NCI-H2171 treated with DMSO at 0.1 percent for 48 hours (cell line): ENCODE measurements at regions not wholly inside any gene's neighbourhood (a gene's known extent, or its start where the extent isn't known, plus 50 kb on each side); places are given as distances from the start of the nearest gene placed in this dataset.

Source experiments
- DNase-seq: peaks from one replicate; lab custom pipeline; 2025; lab: John Stamatoyannopoulos, UW

- DNase-seq = no peak
Observed at GRCh38 chr20:61123751-61124368, 128.2 kb upstream of the CDH4 start.

- no peak for DNase-seq
Observed at GRCh38 chr20:61125076-61125475, 127.0 kb upstream of the CDH4 start.

- DNase-seq = no peak
Observed at GRCh38 chr20:61125546-61126180, 126.4 kb upstream of the CDH4 start.

GRCh38 chr20:61126369-61127195, 125.5 kb upstream of the CDH4 start:
- no peak for DNase-seq

GRCh38 chr20:61127311-61128039, 124.6 kb upstream of the CDH4 start:
- DNase-seq = no peak

GRCh38 chr20:61128701-61129269, 123.3 kb upstream of the CDH4 start:
- no peak for DNase-seq

GRCh38 chr20:61129311-61129710, 122.8 kb upstream of the CDH4 start:
- DNase-seq = no peak

- DNase-seq = no peak
Observed at GRCh38 chr20:61130156-61130555, 121.9 kb upstream of the CDH4 start.

- no peak for DNase-seq
Observed at GRCh38 chr20:61131944-61132343, 120.1 kb upstream of the CDH4 start.

- no peak for DNase-seq
Observed at GRCh38 chr20:61133611-61134010, 118.5 kb upstream of the CDH4 start.

GRCh38 chr20:61134296-61135030, 117.6 kb upstream of the CDH4 start:
- no peak for DNase-seq

- DNase-seq = no peak
Observed at GRCh38 chr20:61135266-61135665, 116.8 kb upstream of the CDH4 start.

- no peak for DNase-seq
Observed at GRCh38 chr20:61135968-61136367, 116.1 kb upstream of the CDH4 start.

GRCh38 chr20:61138566-61138965, 113.5 kb upstream of the CDH4 start:
- no peak for DNase-seq

- no peak for DNase-seq
Observed at GRCh38 chr20:61139031-61139430, 113.0 kb upstream of the CDH4 start.

- no peak for DNase-seq
Observed at GRCh38 chr20:61140576-61140975, 111.5 kb upstream of the CDH4 start.

- no peak for DNase-seq
Observed at GRCh38 chr20:61146023-61146422, 106.0 kb upstream of the CDH4 start.

GRCh38 chr20:61149636-61150035, 102.4 kb upstream of the CDH4 start:
- DNase-seq = no peak

- no peak for DNase-seq
Observed at GRCh38 chr20:61157301-61157700, 94.8 kb upstream of the CDH4 start.

- DNase-seq = no peak
Observed at GRCh38 chr20:61159957-61160686, 91.9 kb upstream of the CDH4 start.
